ENCODE measurements at regions not wholly inside any gene's neighbourhood (a gene's known extent, or its start where the extent isn't known, plus 50 kb on each side); places are given as distances from the start of the nearest gene placed in this dataset.

DNA sequence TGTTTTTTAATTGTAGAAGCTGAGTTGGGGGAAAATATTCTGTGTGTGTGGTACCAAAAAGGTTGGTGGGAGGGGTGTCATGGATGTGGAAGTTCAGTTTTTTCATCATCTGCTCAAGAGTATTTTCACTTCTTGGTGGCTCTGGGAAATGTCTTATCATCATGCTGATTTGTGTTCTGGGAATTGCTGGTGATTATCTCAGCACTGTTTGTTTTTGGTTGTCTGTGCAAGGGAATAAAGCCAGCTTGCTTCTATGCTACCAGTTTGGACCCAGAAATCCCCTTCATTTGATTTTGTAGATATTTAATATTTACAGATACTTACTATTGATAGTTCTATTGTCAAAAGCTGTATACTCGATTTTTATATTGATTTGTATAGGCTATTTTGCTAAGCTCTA, 2289.7 kb downstream of the MAT2B start:
- Histone ChIP-seq H3K36me3 (ENCODE audit: control insufficient read depth in 2 of 2, extremely low read depth in 1 of 2, insufficient read depth in 2 of 2, low read length in 2 of 2) (no peaks in the 10 kb centered on the region), H3K9me3 (replicated peaks; ENCODE audit: control insufficient read depth, insufficient read depth, low read length) (peaks cover 6% of the 10 kb centered on the region), H3K9ac (replicated peaks; ENCODE audit: extremely low read depth, insufficient read depth, low read length) (no peak overlapping the region), H3K4me3 (replicated peaks in 1 of 3; ENCODE audit: insufficient read depth in 1 of 3, low read depth in 1 of 3, low read length in 3 of 3) (no peak overlapping the region), H2AFZ (ENCODE audit: low read depth, low read length) (no peak overlapping the region), H3K9me1 (replicated peaks; ENCODE audit: control insufficient read depth, extremely low read depth, insufficient read depth, low read length) (no peaks in the 10 kb centered on the region), H3K4me2 (ENCODE audit: insufficient read depth, low read length) (no peak overlapping the region), H3K27ac (ENCODE audit: insufficient read depth, low read depth, low read length) (no peak overlapping the region), H3K79me2 (ENCODE audit: control insufficient read depth, insufficient read depth, low read length) (no peaks in the 10 kb centered on the region), H3K27me3 (ENCODE audit: control insufficient read depth in 2 of 2, insufficient read depth in 2 of 2, low read length in 2 of 2) (no peaks in the 10 kb centered on the region), H4K20me1 (replicated peaks; ENCODE audit: control insufficient read depth, extremely low read depth, insufficient read depth, low read length) (no peaks in the 10 kb centered on the region), H3K4me1 (ENCODE audit: control insufficient read depth, extremely low read depth, insufficient read depth, low read length) (no peaks in the 10 kb centered on the region)
- POLR2A ChIA-PET: no interaction called here
- FAIRE-seq (no peak), DNase-seq (ENCODE audit: low read depth, low spot score) (no peak)
- no peak for TF ChIP-seq FOS (IDR thresholded peaks at IDR 0.05; ENCODE audit: borderline replicate concordance, insufficient read depth, low read length)
- no peak for TF ChIP-seq GATA2 (IDR thresholded peaks at IDR 0.05; ENCODE audit: insufficient read depth, insufficient read length, low read depth, low read length)
- TF ChIP-seq JUN (IDR thresholded peaks at IDR 0.05; ENCODE audit: borderline replicate concordance, insufficient read depth, insufficient read length, low read depth): no peak
- no peak for TF ChIP-seq EZH2 (IDR thresholded peaks at IDR 0.05; ENCODE audit: borderline replicate concordance, low read depth, low read length, severe bottlenecking)
- TF ChIP-seq MYC (IDR thresholded peaks at IDR 0.05; ENCODE audit: low read depth, low read length): no peak
- TF ChIP-seq, protein P1, sequence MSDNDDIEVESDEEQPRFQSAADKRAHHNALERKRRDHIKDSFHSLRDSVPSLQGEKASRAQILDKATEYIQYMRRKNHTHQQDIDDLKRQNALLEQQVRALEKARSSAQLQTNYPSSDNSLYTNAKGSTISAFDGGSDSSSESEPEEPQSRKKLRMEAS (IDR thresholded peaks at IDR 0.05; ENCODE audit: insufficient read depth, insufficient read length): no peak
- TF ChIP-seq POLR2AphosphoS5 (IDR thresholded peaks at IDR 0.05; ENCODE audit: insufficient read depth, low read depth, low read length): no peak
- TF ChIP-seq POLR2A (IDR thresholded peaks at IDR 0.05; ENCODE audit: low read depth, low read length): no peak
- TF ChIP-seq, protein P2, sequence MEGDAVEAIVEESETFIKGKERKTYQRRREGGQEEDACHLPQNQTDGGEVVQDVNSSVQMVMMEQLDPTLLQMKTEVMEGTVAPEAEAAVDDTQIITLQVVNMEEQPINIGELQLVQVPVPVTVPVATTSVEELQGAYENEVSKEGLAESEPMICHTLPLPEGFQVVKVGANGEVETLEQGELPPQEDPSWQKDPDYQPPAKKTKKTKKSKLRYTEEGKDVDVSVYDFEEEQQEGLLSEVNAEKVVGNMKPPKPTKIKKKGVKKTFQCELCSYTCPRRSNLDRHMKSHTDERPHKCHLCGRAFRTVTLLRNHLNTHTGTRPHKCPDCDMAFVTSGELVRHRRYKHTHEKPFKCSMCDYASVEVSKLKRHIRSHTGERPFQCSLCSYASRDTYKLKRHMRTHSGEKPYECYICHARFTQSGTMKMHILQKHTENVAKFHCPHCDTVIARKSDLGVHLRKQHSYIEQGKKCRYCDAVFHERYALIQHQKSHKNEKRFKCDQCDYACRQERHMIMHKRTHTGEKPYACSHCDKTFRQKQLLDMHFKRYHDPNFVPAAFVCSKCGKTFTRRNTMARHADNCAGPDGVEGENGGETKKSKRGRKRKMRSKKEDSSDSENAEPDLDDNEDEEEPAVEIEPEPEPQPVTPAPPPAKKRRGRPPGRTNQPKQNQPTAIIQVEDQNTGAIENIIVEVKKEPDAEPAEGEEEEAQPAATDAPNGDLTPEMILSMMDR (IDR thresholded peaks at IDR 0.05; ENCODE audit: extremely low read depth in 1 of 2, insufficient read depth in 1 of 2, low read depth in 1 of 2, low read length in 2 of 2): no peak
- BruUV-seq (replicated peaks): no TSS peak
- intact Hi-C loops (cut with micrococcal nuclease) (no loop called here), dilution Hi-C loops (cut with MboI; ENCODE audit: extremely low pct_ligation_motif_present, low sequenced_read_pairs) (no loop called here)
- CTCF ChIA-PET: no interaction called here

Data from endothelial cell of umbilical vein (primary cell).